NCI-H128 (cell line): ENCODE measurements at regions not wholly inside any gene's neighbourhood (a gene's known extent, or its start where the extent isn't known, plus 50 kb on each side); places are given as distances from the start of the nearest gene placed in this dataset.
"Not testable (repeated sequence)": the region's sequence is repeated elsewhere in the genome, so short reads cannot be mapped to it uniquely, and the experiment has no call there.

Experiments
- DNase-seq: peaks from one replicate; lab custom pipeline; 2025; ENCODE audit not compliant: unreplicated experiment; lab: John Stamatoyannopoulos, UW

- no peak for DNase-seq
Observed at GRCh38 chr3:8112587-8112986, 389.0 kb upstream of the LMCD1 start.

DNA sequence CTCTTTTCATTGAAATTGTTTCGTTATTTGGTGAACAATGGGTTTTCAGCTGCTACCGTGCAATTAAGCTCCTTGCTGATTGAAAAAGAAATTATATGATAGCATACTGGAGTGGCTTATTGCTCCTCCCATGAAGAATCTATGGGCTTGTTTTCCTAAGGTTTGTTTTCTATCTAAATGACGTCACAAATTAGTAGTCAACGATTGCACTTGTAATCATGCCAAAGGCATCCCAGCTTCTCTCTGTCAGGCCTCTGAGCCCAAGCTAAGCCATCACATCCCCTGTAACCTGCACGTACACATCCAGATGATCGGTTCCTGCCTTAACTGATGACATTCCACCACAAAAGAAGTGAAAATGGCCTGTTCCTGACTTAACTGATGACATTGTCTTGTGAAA, 388.0 kb upstream of the LMCD1 start:
- DNase-seq: no peak

DNA sequence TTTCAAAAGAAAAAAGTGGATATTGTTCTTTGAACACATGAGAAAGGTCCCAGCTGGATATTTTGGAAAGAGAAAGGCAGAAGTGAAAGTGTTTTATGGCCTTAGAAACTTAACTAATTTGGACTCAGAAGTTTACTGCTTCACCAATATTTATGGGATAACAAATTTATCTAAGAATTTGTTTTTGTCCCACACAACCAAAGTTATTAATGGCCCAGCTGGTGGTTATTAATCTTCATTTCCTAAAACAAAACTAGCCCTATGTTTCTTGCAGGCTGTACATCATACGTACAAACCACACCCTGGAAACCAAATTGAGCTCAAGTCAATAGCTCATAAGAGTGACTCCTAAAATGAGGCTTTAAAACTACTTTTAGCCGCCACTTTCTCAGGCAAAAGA, 372.9 kb upstream of the LMCD1 start:
- DNase-seq: no peak

GRCh38 chr3:8136553-8136952, 365.1 kb upstream of the LMCD1 start:
- no peak for DNase-seq

GRCh38 chr3:8143186-8143585, 358.4 kb upstream of the LMCD1 start:
- no peak for DNase-seq

GRCh38 chr3:8145661-8146060, 356.0 kb upstream of the LMCD1 start:
- DNase-seq: no peak

DNA sequence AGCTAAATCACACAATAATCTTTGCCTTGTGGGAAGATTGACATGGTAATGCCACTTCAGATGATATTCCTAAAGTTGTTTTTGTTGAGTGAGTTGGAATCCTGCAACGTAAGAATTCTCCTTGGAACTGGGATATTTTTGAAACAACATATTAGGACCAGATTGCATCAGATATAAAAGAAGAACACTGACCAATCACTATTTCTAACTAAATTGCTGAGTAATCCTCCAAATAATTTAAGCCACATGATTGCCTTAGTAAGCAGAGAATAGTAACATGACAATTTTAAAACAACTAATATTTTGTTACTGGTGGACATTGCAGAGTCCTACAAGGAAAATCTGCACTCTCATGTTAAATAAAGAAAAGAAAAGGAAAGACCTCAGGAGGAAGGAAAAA, 353.9 kb upstream of the LMCD1 start:
- DNase-seq: no peak

GRCh38 chr3:8152821-8153418, 348.7 kb upstream of the LMCD1 start:
- no peak for DNase-seq

GRCh38 chr3:8153800-8154199, 347.8 kb upstream of the LMCD1 start:
- DNase-seq: no peak

- no peak for DNase-seq
Observed at GRCh38 chr3:8154617-8155016, 347.0 kb upstream of the LMCD1 start.

GRCh38 chr3:8156138-8156537, 345.5 kb upstream of the LMCD1 start:
- no peak for DNase-seq

DNA sequence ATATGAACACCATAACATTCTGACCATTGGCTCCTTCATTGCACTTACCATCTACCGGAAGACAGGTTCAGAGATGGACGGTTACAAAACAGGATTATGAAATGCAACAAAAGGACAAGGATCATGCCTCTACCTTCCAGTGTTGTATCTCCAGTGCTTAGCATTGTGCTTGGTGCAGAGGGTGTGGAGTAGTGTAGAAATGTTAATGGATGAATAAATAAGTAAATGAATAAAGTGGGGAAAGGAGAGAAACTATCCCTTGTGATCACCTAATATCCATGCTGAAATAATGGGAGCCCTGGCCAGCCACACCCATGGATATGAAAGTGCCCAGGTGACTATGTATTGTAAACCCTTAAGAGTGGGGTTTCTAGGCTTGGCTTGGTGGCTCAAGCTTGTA, 344.8 kb upstream of the LMCD1 start:
- no peak for DNase-seq

DNA sequence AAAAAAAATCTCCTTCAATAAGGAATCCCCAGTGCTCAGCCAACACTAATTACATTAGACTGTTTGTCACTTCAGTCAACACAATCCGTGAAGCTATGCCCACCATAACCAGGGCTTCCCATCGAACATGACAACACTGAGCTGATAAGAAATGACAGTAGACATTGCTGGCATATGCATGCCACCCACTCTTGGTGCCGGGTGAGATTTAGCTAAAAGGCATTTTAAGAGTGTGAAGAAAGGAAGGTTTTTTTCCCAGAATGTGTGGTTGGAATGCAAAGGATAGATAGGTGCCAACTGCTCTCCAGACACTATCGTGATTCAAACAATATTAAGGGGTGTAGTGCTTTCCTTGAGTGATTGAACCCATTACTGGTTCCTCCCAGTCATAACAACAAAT, 344.0 kb upstream of the LMCD1 start:
- no peak for DNase-seq

DNA sequence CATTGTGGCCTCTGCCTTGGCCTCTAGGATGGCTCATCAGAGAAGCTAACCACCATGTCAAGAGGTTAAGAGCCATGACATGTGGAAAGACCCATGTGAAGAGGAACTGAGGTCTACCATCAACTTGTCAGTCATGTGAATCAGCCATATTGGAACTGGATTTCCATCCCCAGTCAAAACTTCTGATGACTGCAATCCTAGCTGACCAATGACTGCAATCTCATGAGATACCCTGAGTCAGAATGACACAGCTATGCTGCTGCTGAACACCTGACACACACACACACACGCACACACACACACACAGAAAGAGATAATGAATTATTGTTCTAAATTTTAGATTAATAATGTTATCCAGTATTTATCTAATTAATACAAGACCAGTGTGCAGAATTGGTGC, 337.5 kb upstream of the LMCD1 start:
- no peak for DNase-seq

DNA sequence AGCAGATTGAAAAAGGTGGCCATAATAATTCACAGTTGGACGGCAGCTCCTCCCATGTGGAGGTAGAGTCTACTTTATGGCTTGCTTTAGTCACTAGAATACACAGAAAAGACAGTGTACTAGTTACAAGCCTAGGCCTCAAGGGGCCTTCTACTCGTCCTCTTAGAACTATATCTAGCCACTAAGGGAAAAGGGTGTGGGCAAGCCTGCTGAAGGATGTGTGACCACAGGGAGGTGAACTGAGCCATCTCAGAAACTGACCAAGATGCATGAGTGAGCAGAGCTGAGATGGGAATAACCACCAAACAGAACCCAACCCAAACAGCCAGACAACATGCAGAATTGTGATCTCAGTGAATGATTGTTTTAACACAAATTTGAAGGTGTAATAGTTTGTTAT, 335.6 kb upstream of the LMCD1 start:
- no peak for DNase-seq

- DNase-seq: no peak
Observed at GRCh38 chr3:8170971-8171508, 330.6 kb upstream of the LMCD1 start.

- no peak for DNase-seq
Observed at GRCh38 chr3:8173892-8174291, 327.7 kb upstream of the LMCD1 start.

DNA sequence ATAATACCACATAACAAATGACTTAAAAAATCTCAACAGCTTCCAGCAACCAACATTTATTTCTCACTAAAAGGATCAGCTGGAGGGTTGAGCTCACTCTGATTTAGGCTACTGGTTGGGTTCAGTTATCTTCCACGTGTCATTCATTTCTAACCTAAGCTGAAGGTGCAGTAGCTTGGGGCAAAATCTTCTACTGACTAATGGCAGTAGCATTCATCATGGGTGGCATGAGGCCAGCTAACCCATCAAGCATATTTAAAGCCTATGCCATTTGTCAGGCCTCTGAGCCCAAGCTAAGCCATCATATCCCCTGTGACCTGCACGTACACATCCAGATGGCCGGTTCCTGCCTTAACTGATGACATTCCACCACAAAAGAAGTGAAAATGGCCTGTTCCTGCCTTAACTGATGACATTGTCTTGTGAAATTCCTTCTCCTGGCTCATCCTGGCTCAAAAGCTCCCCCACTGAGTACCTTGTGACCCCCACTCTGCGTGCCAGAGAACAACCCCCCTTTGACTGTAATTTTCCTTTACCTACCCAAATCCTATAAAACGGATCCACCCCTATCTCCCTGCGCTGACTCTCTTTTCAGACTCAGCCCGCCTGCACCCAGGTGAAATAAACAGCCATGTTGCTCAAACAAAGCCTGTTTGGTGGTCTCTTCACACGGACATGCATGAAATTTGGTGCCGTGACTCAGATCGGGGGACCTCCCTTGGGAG, 324.7 kb upstream of the LMCD1 start:
- not testable (repeated sequence) for DNase-seq

GRCh38 chr3:8178516-8178915, 323.1 kb upstream of the LMCD1 start:
- DNase-seq: not testable (repeated sequence)

GRCh38 chr3:8182904-8183303, 318.7 kb upstream of the LMCD1 start:
- DNase-seq: no peak

- no peak for DNase-seq
Observed at GRCh38 chr3:8183627-8184026, 318.0 kb upstream of the LMCD1 start.

DNA sequence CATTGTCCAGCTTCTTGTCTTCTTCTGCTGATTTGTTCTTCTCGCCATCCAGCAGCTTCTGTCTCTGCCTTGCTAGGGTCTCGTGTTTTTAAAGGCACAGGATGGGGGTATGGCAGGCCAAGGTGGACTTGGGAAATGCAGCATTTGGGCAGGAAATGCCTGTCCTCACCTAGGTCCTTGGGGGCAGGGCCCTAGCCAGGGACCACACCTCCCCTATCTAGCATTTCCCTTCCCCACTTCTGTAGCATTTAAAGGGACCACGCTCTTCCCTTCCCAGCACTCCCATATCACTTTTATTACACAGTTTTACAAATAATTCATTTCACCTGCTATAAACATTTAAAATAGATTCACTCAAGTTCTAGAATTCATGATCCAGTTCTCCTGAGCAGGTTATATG, 315.4 kb upstream of the LMCD1 start:
- DNase-seq: no peak

GRCh38 chr3:8187996-8188395, 313.6 kb upstream of the LMCD1 start:
- DNase-seq: no peak
